H1 (cell line): ENCODE measurements at regions not wholly inside any gene's neighbourhood (a gene's known extent, or its start where the extent isn't known, plus 50 kb on each side); places are given as distances from the start of the nearest gene placed in this dataset.
A peak's percentile ranks its signal among the peaks of the same experiment; 100 is the strongest.

ENCODE experiments used
- CTCF ChIA-PET: fragments of 300-600 bp; sonication (Branson Sonifier 250); formaldehyde crosslinking; loops from one replicate; lab custom pipeline; 2021; ENCODE audit not compliant: partially characterized antibody; lab: Charles Lee
- POLR2A ChIA-PET: fragments of 300-600 bp; sonication (Branson Sonifier 250); formaldehyde crosslinking; loops from one replicate; lab custom pipeline; 2021; ENCODE audit warnings: inconsistent platforms; ENCODE audit not compliant: partially characterized antibody; lab: Charles Lee
- DNase-seq, 2 experiments: peaks; one replicate each; pipeline versions ENCODE4 v3.0.0 to v3.0.0-alpha.2; 2010 to 2022; ENCODE audit warnings: low spot score in 2 of 2, low read depth in 1 of 2, mixed read lengths in 1 of 2
- FAIRE-seq: peaks from 2 replicates; lab custom pipeline; 2011; peaks lifted over from hg19 to GRCh38; lab: Jason Lieb, UNC
- H2AFZ ChIP-seq: 2 replicates; pipeline ENCODE4 v1.8.1; 2012; ENCODE audit warnings: low read length, inconsistent platforms
- H2AK5ac ChIP-seq: 2 replicates; pipeline ENCODE4 v1.6.1; 2013; ENCODE audit warnings: low read depth, low read length
- H2BK120ac ChIP-seq: replicated peaks from 2 replicates; pipeline ENCODE3; 2013; ENCODE audit warnings: low read depth, low read length, inconsistent platforms
- H2BK12ac ChIP-seq: 2 replicates; pipeline ENCODE4 v1.6.1; 2013; ENCODE audit warnings: low read depth, low read length
- H2BK15ac ChIP-seq: 2 replicates; pipeline ENCODE4 v1.6.1; 2013; ENCODE audit warnings: low read length
- H2BK20ac ChIP-seq: 2 replicates; pipeline ENCODE4 v1.6.1; 2013; ENCODE audit warnings: low read length
- H2BK5ac ChIP-seq: 2 replicates; pipeline ENCODE4 v1.6.1; 2013; ENCODE audit warnings: low read depth, low read length
- H3K14ac ChIP-seq: 2 replicates; pipeline ENCODE4 v1.6.1; 2013; ENCODE audit warnings: inconsistent platforms; ENCODE audit not compliant: insufficient read length
- H3K18ac ChIP-seq: 2 replicates; pipeline ENCODE4 v1.6.1; 2013; ENCODE audit warnings: low read length; ENCODE audit errors: extremely low read depth
- H3K23ac ChIP-seq: 2 replicates; pipeline ENCODE4 v1.6.1; 2013; ENCODE audit warnings: inconsistent platforms; ENCODE audit not compliant: insufficient read length
- H3K23me2 ChIP-seq: 2 replicates; pipeline ENCODE4 v1.6.1; 2013; ENCODE audit warnings: low read depth, low read length
- H3K27ac ChIP-seq: 2 replicates; pipeline ENCODE4 v1.6.1; 2011; ENCODE audit warnings: low read depth, low read length, inconsistent platforms
- H3K27me3 ChIP-seq, 4 experiments: replicated peaks in 1 of 4; 1 replicate in 1 of 4; 2 replicates in 3 of 4; pipeline versions ENCODE4 v1.6.1 to v1.8.1; 2011 to 2013; ENCODE audit warnings: low read length in 3 of 4, mild to moderate bottlenecking in 3 of 4, inconsistent platforms in 2 of 4, mixed read lengths in 2 of 4, moderate library complexity in 1 of 4; ENCODE audit not compliant: control insufficient read depth in 3 of 4, insufficient read depth in 3 of 4; ENCODE audit errors: extremely low read depth in 1 of 4
- H3K36me3 ChIP-seq, 4 experiments: 2 replicates each; pipeline versions ENCODE4 v1.6.1 to v1.8.1; 2011 to 2013; ENCODE audit warnings: mild to moderate bottlenecking in 4 of 4, low read length in 3 of 4, moderate library complexity in 2 of 4, control low read depth in 1 of 4, inconsistent platforms in 1 of 4; ENCODE audit not compliant: insufficient read depth in 4 of 4, control insufficient read depth in 2 of 4
- H3K4ac ChIP-seq: replicated peaks from 2 replicates; pipeline ENCODE3; 2013; ENCODE audit warnings: low read length, low read depth, mixed read lengths, inconsistent platforms; ENCODE audit not compliant: insufficient read length
- H3K4me1 ChIP-seq, 4 experiments: replicated peaks in 1 of 4; 1 replicate in 1 of 4; 2 replicates in 3 of 4; pipeline versions ENCODE4 v1.6.1 to v1.8.1; 2011 to 2013; ENCODE audit warnings: low read length in 3 of 4, inconsistent platforms in 2 of 4, mixed read lengths in 1 of 4; ENCODE audit not compliant: insufficient read depth in 4 of 4, control insufficient read depth in 3 of 4
- H3K4me2 ChIP-seq, 2 experiments: 2 replicates each; pipeline versions ENCODE4 v1.6.1 to v1.8.1; 2011 to 2013; ENCODE audit warnings: low read depth in 2 of 2, low read length in 2 of 2, control low read depth in 1 of 2, inconsistent platforms in 1 of 2, mild to moderate bottlenecking in 1 of 2; ENCODE audit not compliant: insufficient read depth in 1 of 2
- H3K4me3 ChIP-seq, 4 experiments: fragments of 200-600, 300-600 bp in 1 of 4; sonication (generic), shearing (Covaris generic), sonication (Bioruptor Twin) in 1 of 4; 2 replicates each; pipeline versions ENCODE4 v1.5.1 to v1.8.1; 2011 to 2016; ENCODE audit warnings: low read length in 4 of 4, low read depth in 3 of 4, control low read depth in 2 of 4, inconsistent platforms in 2 of 4, mild to moderate bottlenecking in 2 of 4, mixed read lengths in 1 of 4, moderate library complexity in 1 of 4; ENCODE audit not compliant: insufficient read depth in 2 of 4; ENCODE audit errors: extremely low read depth in 1 of 4
- H3K56ac ChIP-seq: replicated peaks from 2 replicates; pipeline ENCODE3; 2013; ENCODE audit warnings: low read depth, mild to moderate bottlenecking, mixed read lengths, low read length, inconsistent platforms; ENCODE audit not compliant: insufficient read length
- H3K79me1 ChIP-seq: 2 replicates; pipeline ENCODE4 v1.6.1; 2013; ENCODE audit warnings: low read depth, low read length, control low read depth
- H3K79me2 ChIP-seq, 2 experiments: 2 replicates each; pipeline versions ENCODE4 v1.6.1 to v1.8.1; 2012 to 2013; ENCODE audit warnings: low read length in 2 of 2, mild to moderate bottlenecking in 2 of 2, inconsistent platforms in 1 of 2; ENCODE audit not compliant: insufficient read depth in 2 of 2, control insufficient read depth in 1 of 2
- H3K9ac ChIP-seq, 4 experiments: replicated peaks in 1 of 4; 1 replicate in 1 of 4; 2 replicates in 3 of 4; pipeline versions ENCODE4 v1.6.1 to v1.8.1; 2011 to 2013; ENCODE audit warnings: low read depth in 3 of 4, low read length in 3 of 4, control low read depth in 2 of 4, mild to moderate bottlenecking in 2 of 4, moderate library complexity in 2 of 4, inconsistent platforms in 1 of 4; ENCODE audit errors: extremely low read depth in 1 of 4
- H3K9me3 ChIP-seq, 2 experiments: 2 replicates each; pipeline versions ENCODE4 v1.6.1 to v1.8.1; 2012 to 2013; ENCODE audit warnings: mild to moderate bottlenecking in 2 of 2, moderate library complexity in 2 of 2, control low read depth in 1 of 2, inconsistent platforms in 1 of 2, low read depth in 1 of 2, low read length in 1 of 2, mixed read lengths in 1 of 2; ENCODE audit not compliant: insufficient read depth in 2 of 2
- H4K20me1 ChIP-seq, 2 experiments: replicated peaks in 1 of 2; 2 replicates each; pipeline versions ENCODE3 to v1.8.1; 2011 to 2013; ENCODE audit warnings: inconsistent platforms in 2 of 2, low read length in 2 of 2, mild to moderate bottlenecking in 1 of 2; ENCODE audit not compliant: insufficient read depth in 2 of 2, control insufficient read depth in 1 of 2
- H4K5ac ChIP-seq: 2 replicates; pipeline ENCODE4 v1.6.1; 2013; ENCODE audit warnings: low read length, low read depth, mixed read lengths, inconsistent platforms; ENCODE audit not compliant: insufficient read length
- H4K8ac ChIP-seq: 2 replicates; pipeline ENCODE4 v1.8.0; 2013; ENCODE audit warnings: mild to moderate bottlenecking, moderate library complexity, low read length, inconsistent platforms; ENCODE audit not compliant: insufficient read depth; ENCODE audit errors: extremely low read depth
- H4K91ac ChIP-seq: replicated peaks from 2 replicates; pipeline ENCODE3; 2013; ENCODE audit warnings: low read length, mixed read lengths, inconsistent platforms; ENCODE audit not compliant: insufficient read length
- EZH2 ChIP-seq: fragments of 200-600 bp; sonication (generic); IDR thresholded peaks from 2 replicates; pipeline ENCODE4 v1.7.1; 2012; ENCODE audit warnings: low read depth, mild to moderate bottlenecking, moderate library complexity, low read length, inconsistent platforms; ENCODE audit not compliant: severe bottlenecking
- GABPA ChIP-seq: IDR thresholded peaks from 2 replicates; pipeline ENCODE4 v1.6.1; 2011; ENCODE audit warnings: mild to moderate bottlenecking, low read length, moderate library complexity, borderline replicate concordance; ENCODE audit not compliant: insufficient read depth
- JUND ChIP-seq: IDR thresholded peaks from 2 replicates; pipeline ENCODE4 v1.6.1; 2011; ENCODE audit warnings: mild to moderate bottlenecking, improper control_type of control experiment, low read length
- KDM4A ChIP-seq: IDR thresholded peaks from one replicate; pipeline ENCODE4 v1.7.1; 2012; ENCODE audit warnings: low read depth, mild to moderate bottlenecking, moderate library complexity, low read length, inconsistent platforms; ENCODE audit not compliant: severe bottlenecking
- WGBS, 2 experiments: shearing (Covaris generic) in 1 of 2; methylation state at CpG; one replicate each; pipeline versions ENCODE4 v1.1.6 to v1.1.7; 2013 to 2015; ENCODE audit warnings: low lambda C conversion rate in 2 of 2, mixed read lengths in 2 of 2, inconsistent platforms in 1 of 2, low coverage in 1 of 2, missing lambda C conversion rate in 1 of 2; ENCODE audit not compliant: insufficient replicate concordance in 2 of 2, insufficient coverage in 1 of 2, insufficient read length in 1 of 2; ENCODE audit errors: extremely low coverage in 1 of 2, missing lambda C conversion rate in 1 of 2; 5-methylcytosine and 5-hydroxymethylcytosine counted together
- TF ChIP-seq, protein P1 (sequence below): IDR thresholded peaks from 2 replicates; pipeline ENCODE4 v1.6.1; 2012; ENCODE audit warnings: inconsistent platforms

- POLR2A ChIA-PET: no interaction called here
- no peak overlapping the region for H2BK12ac ChIP-seq
- no peaks in the 10 kb centered on the region for H3K79me1 ChIP-seq
- FAIRE-seq (no peak), DNase-seq (no peak)
- H3K27ac ChIP-seq: no peak overlapping the region
- no peak overlapping the region for H2AK5ac ChIP-seq
- H3K27me3 ChIP-seq: no peaks in the 10 kb centered on the region; a peak in 1 of 7 replicates
- no peak overlapping the region for H3K4me3 ChIP-seq
- no peak overlapping the region for H4K91ac ChIP-seq
- no peak overlapping the region for H3K4ac ChIP-seq
- no peak overlapping the region for H2BK120ac ChIP-seq
- H2BK5ac ChIP-seq: no peak overlapping the region
- H2AFZ ChIP-seq: no peak overlapping the region
- H3K4me1 ChIP-seq: peaks cover 0 to 10% (median 2%) of the 10 kb centered on the region in 4 experiments; a peak in 2 of 7 replicates
- no peaks in the 10 kb centered on the region for H3K9me3 ChIP-seq
- no peak overlapping the region for H4K5ac ChIP-seq
- CTCF ChIA-PET: interaction anchor here (0.9 kb wide), 1 partner anchor 47 kb away, joined by 3 read pairs; no protein-coding TSS in a partner anchor
- H3K18ac ChIP-seq: 0 out of 2 replicates have a peak overlapping the region, but pooled peaks have one; percentile 0
- no peaks in the 10 kb centered on the region for H4K20me1 ChIP-seq
- H3K56ac ChIP-seq: no peak overlapping the region
- no peak overlapping the region for H3K23ac ChIP-seq
- TF ChIP-seq KDM4A (no peak), EZH2 (no peak), GABPA (no peak), JUND (no peak)
- TF ChIP-seq, protein P1, sequence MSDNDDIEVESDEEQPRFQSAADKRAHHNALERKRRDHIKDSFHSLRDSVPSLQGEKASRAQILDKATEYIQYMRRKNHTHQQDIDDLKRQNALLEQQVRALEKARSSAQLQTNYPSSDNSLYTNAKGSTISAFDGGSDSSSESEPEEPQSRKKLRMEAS: no peak
- H3K79me2 ChIP-seq: no peaks in the 10 kb centered on the region
- no peak overlapping the region for H3K14ac ChIP-seq
- 77% methylated on average over 12 of the region's 12 CpGs; no CpG with 5 or more reads in 1 of the 2 experiments for WGBS, 2 experiments
- no peaks in the 10 kb centered on the region for H3K23me2 ChIP-seq
- H3K9ac ChIP-seq: no peak overlapping the region
- 0 out of 2 replicates have a peak overlapping the region, but pooled peaks have one; percentile 25 for H4K8ac ChIP-seq
- H2BK15ac ChIP-seq: no peak overlapping the region
- no peaks in the 10 kb centered on the region for H3K36me3 ChIP-seq
- no peak overlapping the region for H2BK20ac ChIP-seq
- H3K4me2 ChIP-seq: no peak overlapping the region
These were observed 479.1 kb downstream of the FOXO1 start for GRCh38 chr13:40187324-40187795.
